ENCODE measurements at regions not wholly inside any gene's neighbourhood (a gene's known extent, or its start where the extent isn't known, plus 50 kb on each side); places are given as distances from the start of the nearest gene placed in this dataset.
A peak's percentile ranks its signal among the peaks of the same experiment; 100 is the strongest.

DNA sequence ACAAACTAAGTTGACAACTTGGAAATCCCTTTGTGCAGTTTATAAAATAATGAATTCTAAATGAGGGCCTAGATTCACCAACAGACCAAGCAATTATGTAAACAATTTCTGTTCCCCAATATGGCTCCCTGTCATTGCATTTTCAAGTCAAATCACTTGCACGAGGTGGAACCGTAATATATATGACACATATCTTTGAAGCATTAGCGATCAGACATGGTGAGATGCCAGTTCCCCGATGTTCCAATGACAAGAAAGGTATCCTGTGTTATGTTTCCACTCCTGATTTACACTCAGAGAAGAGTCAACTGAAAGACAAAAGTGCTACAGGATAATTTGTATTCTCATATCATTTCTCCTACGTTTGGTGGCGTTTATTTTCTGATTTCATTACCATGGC, 108.5 kb upstream of the TDRD3 start:
- TF ChIP-seq CTCF (IDR thresholded peaks at IDR 0.05; ENCODE audit: poor library complexity, severe bottlenecking) (no peak), EZH2 (IDR thresholded peaks at IDR 0.05; ENCODE audit: borderline replicate concordance, insufficient read depth, low read length, poor library complexity, severe bottlenecking) (no peak), SMC3 (conservative IDR thresholded peaks at IDR 0.05; ENCODE audit: poor library complexity) (no peak), POLR2AphosphoS5 (IDR thresholded peaks at IDR 0.05) (peak; percentile 59), RAD21 (conservative IDR thresholded peaks at IDR 0.05) (no peak)
